ENCODE measurements at regions not wholly inside any gene's neighbourhood (a gene's known extent, or its start where the extent isn't known, plus 50 kb on each side); places are given as distances from the start of the nearest gene placed in this dataset.

DNA sequence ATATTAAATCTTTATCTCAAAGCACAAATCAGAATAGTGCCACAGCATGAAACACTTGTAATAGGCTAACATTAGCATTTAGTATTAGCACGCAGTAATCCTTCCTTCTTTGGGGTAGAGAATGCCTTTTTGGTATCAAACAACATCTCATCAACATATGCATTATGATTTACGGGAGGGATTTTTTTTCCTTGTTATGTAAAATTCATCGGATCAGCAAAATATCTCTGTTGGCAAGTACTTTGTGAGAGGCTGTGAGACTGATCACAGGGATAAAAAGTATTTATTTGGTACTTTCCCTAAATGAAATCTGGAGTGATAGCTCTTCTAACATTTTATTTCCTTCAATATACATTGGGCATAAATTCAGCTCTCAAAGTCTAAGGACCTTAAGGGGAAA lies 68.4 kb upstream of the TMEM178A start:
- Histone ChIP-seq H3K14ac (ENCODE audit: insufficient read length) (no peak overlapping the region), H3K4ac (replicated peaks; ENCODE audit: insufficient read length, low read depth, low read length) (no peak overlapping the region), H3K23ac (ENCODE audit: insufficient read length) (no peak overlapping the region), H4K8ac (ENCODE audit: extremely low read depth, insufficient read depth, low read length) (no peak overlapping the region), H2AFZ (ENCODE audit: low read length) (no peak overlapping the region), H4K20me1 (replicated peaks in 1 of 2; ENCODE audit: control insufficient read depth in 1 of 2, insufficient read depth in 2 of 2, low read length in 2 of 2) (no peaks in the 10 kb centered on the region), H3K4me2 (ENCODE audit: insufficient read depth in 1 of 2, low read depth in 2 of 2, low read length in 2 of 2) (no peak overlapping the region), H3K56ac (replicated peaks; ENCODE audit: insufficient read length, low read depth, low read length) (no peak overlapping the region), H3K79me1 (ENCODE audit: low read depth, low read length) (no peaks in the 10 kb centered on the region), H3K9ac (replicated peaks in 1 of 4; ENCODE audit: extremely low read depth in 1 of 4, low read depth in 3 of 4, low read length in 3 of 4) (no peak overlapping the region), H2BK5ac (ENCODE audit: low read depth, low read length) (no peak overlapping the region), H2BK15ac (ENCODE audit: low read length) (no peak overlapping the region), H3K4me1 (replicated peaks in 1 of 4; ENCODE audit: control insufficient read depth in 3 of 4, insufficient read depth in 4 of 4, low read length in 3 of 4) (peaks cover 0 to 5% (median 1%) of the 10 kb centered on the region in 4 experiments; a peak in 1 of 7 replicates), H2BK20ac (ENCODE audit: low read length) (no peak overlapping the region), H3K79me2 (ENCODE audit: control insufficient read depth in 1 of 2, insufficient read depth in 2 of 2, low read length in 2 of 2) (no peaks in the 10 kb centered on the region), H3K36me3 (ENCODE audit: control insufficient read depth in 2 of 4, insufficient read depth in 4 of 4, low read length in 3 of 4) (no peaks in the 10 kb centered on the region), H3K27ac (ENCODE audit: low read depth, low read length) (no peak overlapping the region), H3K27me3 (replicated peaks in 1 of 4; ENCODE audit: control insufficient read depth in 3 of 4, extremely low read depth in 1 of 4, insufficient read depth in 3 of 4, low read length in 3 of 4) (no peaks in the 10 kb centered on the region), H4K91ac (replicated peaks; ENCODE audit: insufficient read length, low read length) (no peak overlapping the region), H3K9me3 (ENCODE audit: insufficient read depth in 2 of 2, low read depth in 1 of 2, low read length in 1 of 2) (no peaks in the 10 kb centered on the region), H3K23me2 (ENCODE audit: low read depth, low read length) (no peaks in the 10 kb centered on the region), H3K18ac (ENCODE audit: extremely low read depth, low read length) (no peak overlapping the region), H3K4me3 (ENCODE audit: extremely low read depth in 1 of 4, insufficient read depth in 2 of 4, low read depth in 3 of 4, low read length in 4 of 4) (no peak overlapping the region), H2BK12ac (ENCODE audit: low read depth, low read length) (no peak overlapping the region), H4K5ac (ENCODE audit: insufficient read length, low read depth, low read length) (no peak overlapping the region), H2AK5ac (ENCODE audit: low read depth, low read length) (no peak overlapping the region), H2BK120ac (replicated peaks; ENCODE audit: low read depth, low read length) (no peak overlapping the region)
- ChIA-PET CTCF (ENCODE audit: partially characterized antibody) (interaction anchor here (0.5 to 9.9 kb wide), 4 partner anchors 10 to 217 kb away, joined by 3 to 109 read pairs (median 4); no protein-coding TSS in a partner anchor), POLR2A (ENCODE audit: partially characterized antibody) (no interaction called here)
- 79% methylated on average over 3 of the region's 3 CpGs; no CpG with 5 or more reads in 1 of the 2 experiments for WGBS, 2 experiments (ENCODE audit: extremely low coverage in 1 of 2, insufficient coverage in 1 of 2, insufficient read length in 1 of 2, insufficient replicate concordance in 2 of 2, low coverage in 1 of 2, low lambda C conversion rate in 2 of 2, missing lambda C conversion rate in 1 of 2)
- no peak for FAIRE-seq
- DNase-seq (ENCODE audit: low read depth in 1 of 2, low spot score in 2 of 2), result no peak
- no peak for TF ChIP-seq SP4 (IDR thresholded peaks at IDR 0.05; ENCODE audit: low read length)
- TF ChIP-seq, protein P1, sequence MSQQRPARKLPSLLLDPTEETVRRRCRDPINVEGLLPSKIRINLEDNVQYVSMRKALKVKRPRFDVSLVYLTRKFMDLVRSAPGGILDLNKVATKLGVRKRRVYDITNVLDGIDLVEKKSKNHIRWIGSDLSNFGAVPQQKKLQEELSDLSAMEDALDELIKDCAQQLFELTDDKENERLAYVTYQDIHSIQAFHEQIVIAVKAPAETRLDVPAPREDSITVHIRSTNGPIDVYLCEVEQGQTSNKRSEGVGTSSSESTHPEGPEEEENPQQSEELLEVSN (IDR thresholded peaks at IDR 0.05), result no peak
- no peak for TF ChIP-seq BACH1 (IDR thresholded peaks at IDR 0.05; ENCODE audit: low read length)
- TF ChIP-seq RNF2 (IDR thresholded peaks at IDR 0.05; ENCODE audit: borderline replicate concordance, low read depth, low read length, missing control alignments, poor library complexity, severe bottlenecking), result no peak
- TF ChIP-seq SAP30 (IDR thresholded peaks at IDR 0.05; ENCODE audit: insufficient read depth, insufficient replicate concordance, low read length), result no peak
- no peak for TF ChIP-seq CTBP2 (IDR thresholded peaks at IDR 0.05; ENCODE audit: borderline replicate concordance, insufficient read depth, insufficient read length, low read length)
- TF ChIP-seq, protein P2, sequence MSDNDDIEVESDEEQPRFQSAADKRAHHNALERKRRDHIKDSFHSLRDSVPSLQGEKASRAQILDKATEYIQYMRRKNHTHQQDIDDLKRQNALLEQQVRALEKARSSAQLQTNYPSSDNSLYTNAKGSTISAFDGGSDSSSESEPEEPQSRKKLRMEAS (IDR thresholded peaks at IDR 0.05), result no peak
- no peak for TF ChIP-seq SIN3A (conservative IDR thresholded peaks at IDR 0.05 in 1 of 2, IDR thresholded peaks at IDR 0.05 in 1 of 2; ENCODE audit: low read depth in 1 of 2, low read length in 2 of 2)
- TF ChIP-seq, protein P3, sequence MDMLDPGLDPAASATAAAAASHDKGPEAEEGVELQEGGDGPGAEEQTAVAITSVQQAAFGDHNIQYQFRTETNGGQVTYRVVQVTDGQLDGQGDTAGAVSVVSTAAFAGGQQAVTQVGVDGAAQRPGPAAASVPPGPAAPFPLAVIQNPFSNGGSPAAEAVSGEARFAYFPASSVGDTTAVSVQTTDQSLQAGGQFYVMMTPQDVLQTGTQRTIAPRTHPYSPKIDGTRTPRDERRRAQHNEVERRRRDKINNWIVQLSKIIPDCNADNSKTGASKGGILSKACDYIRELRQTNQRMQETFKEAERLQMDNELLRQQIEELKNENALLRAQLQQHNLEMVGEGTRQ (IDR thresholded peaks at IDR 0.05; ENCODE audit: low read length), result no peak
- no peak for TF ChIP-seq JUND (IDR thresholded peaks at IDR 0.05; ENCODE audit: low read length)
- no peak for TF ChIP-seq BCL11A (IDR thresholded peaks at IDR 0.05; ENCODE audit: low read depth in 2 of 2, low read length in 2 of 2)
- TF ChIP-seq KDM1A (IDR thresholded peaks at IDR 0.05; ENCODE audit: borderline replicate concordance, low read length), result no peak

All from H1 (cell line).